Tibial nerve (tissue), 3 donors: ENCODE measurements at regions not wholly inside any gene's neighbourhood (a gene's known extent, or its start where the extent isn't known, plus 50 kb on each side); places are given as distances from the start of the nearest gene placed in this dataset.

Experiments used
- POLR2A ChIP-seq, 2 donors: fragments of 450-650 bp; IDR thresholded peaks; one replicate each; pipeline ENCODE4 v1.6.1; 2017; ENCODE audit warnings: antibody characterized with exemption in 2 of 2, mild to moderate bottlenecking in 2 of 2, moderate library complexity in 2 of 2
- TF ChIP-seq, protein P1 (sequence below), 5 experiments: fragments of 200-600 bp in 3 of 5; fragments of 450-650 bp in 2 of 5; sonication (generic) in 3 of 5; IDR thresholded peaks; one replicate each; pipeline ENCODE4 v1.5.1; 2016 to 2019; ENCODE audit warnings: antibody characterized with exemption in 5 of 5, mild to moderate bottlenecking in 3 of 5, moderate library complexity in 2 of 5

DNA sequence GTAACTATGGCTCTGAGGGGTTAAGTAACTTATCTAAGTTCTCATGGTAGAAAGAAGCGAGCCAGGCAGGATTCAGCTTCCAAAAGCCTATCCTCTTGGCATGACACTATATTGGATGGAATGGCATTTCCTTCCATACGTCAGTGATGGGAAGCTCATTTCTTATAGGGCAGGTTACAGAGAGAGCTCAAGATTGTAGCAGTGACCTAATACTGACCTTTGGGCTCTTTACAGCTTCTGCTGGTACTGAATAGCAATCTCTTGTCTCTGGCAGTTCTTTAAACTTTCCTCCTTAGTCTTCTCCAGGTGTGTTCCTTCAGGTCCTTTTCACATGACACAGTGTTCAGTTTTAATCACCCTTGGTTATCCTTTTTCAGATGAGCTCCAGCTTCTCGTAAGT is 133.0 kb downstream of the HRH4 start:
- TF ChIP-seq POLR2A (IDR thresholded peaks at IDR 0.05), result no peak
- TF ChIP-seq, protein P1, sequence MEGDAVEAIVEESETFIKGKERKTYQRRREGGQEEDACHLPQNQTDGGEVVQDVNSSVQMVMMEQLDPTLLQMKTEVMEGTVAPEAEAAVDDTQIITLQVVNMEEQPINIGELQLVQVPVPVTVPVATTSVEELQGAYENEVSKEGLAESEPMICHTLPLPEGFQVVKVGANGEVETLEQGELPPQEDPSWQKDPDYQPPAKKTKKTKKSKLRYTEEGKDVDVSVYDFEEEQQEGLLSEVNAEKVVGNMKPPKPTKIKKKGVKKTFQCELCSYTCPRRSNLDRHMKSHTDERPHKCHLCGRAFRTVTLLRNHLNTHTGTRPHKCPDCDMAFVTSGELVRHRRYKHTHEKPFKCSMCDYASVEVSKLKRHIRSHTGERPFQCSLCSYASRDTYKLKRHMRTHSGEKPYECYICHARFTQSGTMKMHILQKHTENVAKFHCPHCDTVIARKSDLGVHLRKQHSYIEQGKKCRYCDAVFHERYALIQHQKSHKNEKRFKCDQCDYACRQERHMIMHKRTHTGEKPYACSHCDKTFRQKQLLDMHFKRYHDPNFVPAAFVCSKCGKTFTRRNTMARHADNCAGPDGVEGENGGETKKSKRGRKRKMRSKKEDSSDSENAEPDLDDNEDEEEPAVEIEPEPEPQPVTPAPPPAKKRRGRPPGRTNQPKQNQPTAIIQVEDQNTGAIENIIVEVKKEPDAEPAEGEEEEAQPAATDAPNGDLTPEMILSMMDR (IDR thresholded peaks at IDR 0.05), result no peak
